HT-29 (cell line): ENCODE measurements at regions not wholly inside any gene's neighbourhood (a gene's known extent, or its start where the extent isn't known, plus 50 kb on each side); places are given as distances from the start of the nearest gene placed in this dataset.

ENCODE experiments used
- DNase-seq: peaks from one replicate; pipeline ENCODE4 v3.0.0-alpha.2; 2015; ENCODE audit warnings: low spot score

DNA sequence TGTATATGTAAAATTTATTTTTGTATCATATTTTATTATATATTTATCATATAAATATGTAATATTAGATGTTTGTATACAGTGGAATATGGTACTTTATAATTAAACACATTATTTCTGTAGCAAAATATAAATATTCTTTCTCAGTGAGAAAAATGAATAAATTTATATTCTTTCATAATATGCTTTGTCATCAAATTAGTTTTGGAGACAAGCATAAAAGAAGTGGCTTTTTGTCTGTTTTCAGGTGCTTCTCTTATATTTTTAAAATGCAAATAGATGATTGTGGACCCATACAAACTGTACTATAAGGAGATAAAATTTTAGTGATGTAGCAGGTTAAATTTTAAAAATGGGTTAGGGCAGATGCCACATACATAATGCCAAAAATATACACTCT lies 222.4 kb upstream of the CNTN5 start:
- no peak for DNase-seq

DNA sequence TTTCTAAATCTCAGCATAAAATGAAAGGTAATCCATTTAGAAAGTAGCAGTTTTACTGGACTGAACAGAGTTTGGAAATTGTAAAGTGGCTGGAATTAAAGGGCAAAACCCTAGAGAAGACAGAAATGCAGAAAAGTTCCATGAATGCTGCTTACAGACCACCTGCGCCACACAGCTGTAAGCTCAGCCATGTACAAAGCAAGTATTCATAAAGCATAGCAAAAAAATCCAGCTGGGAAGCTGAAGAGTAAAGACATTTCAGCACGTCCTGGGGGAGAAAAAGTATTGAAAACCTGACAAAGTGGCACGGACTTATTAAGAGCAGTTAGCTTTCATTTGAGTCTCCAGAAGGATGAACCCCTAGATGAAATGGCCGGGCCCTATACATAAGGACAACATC lies 220.1 kb upstream of the CNTN5 start:
- DNase-seq: no peak

DNA sequence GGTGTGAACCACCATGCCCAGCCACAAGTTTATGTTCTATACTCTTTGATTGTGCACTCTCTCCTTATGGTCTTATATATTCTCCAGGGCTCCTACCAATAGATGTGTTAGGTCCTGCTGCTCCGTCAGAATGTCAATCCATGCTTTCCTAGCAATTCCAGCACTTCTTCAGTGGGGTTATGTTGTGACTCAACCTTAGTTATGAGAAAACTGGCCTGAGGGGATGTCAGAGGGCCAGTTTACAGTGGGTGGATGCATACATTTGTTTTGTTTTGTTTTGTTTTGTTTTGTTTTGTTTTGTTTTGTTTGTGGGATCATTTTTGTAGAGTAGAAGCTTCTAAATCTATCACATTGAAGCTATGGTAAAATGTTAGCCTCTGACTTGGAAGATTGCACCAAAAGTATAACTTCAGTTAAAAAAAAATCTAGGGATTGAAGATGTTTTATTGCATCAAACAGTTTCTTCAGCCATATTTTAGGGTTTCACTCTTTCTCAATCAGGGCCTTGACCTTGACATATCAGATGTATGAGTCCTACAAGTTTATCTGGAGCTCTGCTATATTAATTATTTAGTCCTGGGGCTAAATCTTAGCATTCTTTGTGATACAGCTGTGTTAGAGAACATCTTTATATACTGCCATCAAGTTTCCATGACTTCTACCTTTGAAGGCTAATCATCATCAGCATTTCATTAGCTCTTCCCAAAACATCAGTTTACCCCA lies 191.6 kb upstream of the CNTN5 start:
- no peak for DNase-seq

DNA sequence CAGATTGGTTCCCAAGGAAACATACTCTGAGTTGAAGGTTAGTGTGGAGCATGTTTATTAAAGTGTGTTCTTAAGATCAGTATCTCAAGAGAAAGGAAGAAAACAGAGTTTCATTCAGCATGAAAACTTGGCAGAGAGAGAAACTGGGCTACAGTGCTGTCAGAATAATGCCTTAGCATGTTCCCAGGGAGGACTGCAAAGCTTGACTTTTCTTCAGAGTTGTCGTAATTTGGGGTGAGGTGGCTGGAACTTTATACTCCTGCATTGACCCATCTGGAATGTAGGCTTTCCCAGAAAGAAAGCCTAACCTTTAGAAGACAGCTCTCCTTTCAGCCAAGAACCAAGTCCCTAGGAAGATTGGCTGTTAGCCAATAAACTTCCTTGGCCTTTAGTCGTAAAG lies 190.8 kb upstream of the CNTN5 start:
- DNase-seq: no peak

DNA sequence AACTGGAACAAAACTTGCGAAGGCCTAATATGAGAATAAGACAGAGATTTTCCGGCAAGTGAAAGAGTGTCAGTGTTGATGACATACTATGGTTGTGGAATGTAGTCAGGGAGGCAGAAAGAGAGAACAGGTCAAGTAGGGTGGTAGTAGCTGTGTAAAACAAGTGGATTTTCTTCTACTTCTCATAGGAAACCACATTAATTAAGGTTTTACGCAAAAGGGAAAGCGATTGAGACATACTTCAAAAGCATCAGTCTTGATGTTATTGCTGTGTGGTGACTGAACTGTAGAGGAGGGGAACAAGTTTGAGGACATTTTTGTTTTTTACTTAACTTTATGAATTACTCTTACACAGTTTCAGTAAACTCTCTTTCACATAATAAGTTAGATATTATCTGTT lies 186.0 kb upstream of the CNTN5 start:
- no peak for DNase-seq

DNA sequence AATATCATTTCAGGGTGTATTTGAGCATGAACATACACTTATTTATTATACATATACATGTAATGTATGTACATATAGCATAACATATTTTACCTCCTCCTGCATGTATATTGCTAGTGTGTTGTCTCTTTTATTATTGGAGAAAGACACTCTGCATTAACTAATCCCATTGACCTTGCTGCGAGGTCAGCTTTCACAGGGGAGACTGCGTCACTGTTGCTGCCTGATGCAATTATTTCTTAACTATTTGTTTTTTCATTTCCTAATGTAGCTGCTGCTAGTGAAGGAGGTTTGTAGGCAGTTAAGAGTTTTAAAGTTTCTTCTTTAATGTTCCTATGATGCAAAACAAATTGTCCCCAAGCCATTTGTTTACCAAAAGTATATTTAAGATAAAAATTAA lies 185.4 kb upstream of the CNTN5 start:
- no peak for DNase-seq

DNA sequence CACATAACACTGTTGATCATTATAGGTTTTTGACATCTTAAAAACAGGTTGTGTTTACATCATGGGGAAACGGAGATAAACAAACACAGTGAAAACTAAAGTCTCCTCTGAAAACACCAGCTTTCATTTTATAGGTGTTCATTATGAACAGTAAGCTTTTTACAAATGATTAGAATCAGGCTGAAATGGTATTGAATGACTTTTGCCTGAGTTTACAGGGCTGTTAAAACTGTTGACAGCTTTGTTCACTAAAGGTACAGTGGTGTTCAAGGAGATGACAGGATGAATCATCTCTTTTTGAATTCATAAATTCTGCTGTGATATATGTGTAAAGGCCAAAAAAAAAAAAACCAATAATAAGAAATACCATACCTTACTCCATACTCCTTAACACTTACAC lies 184.6 kb upstream of the CNTN5 start:
- no peak for DNase-seq

DNA sequence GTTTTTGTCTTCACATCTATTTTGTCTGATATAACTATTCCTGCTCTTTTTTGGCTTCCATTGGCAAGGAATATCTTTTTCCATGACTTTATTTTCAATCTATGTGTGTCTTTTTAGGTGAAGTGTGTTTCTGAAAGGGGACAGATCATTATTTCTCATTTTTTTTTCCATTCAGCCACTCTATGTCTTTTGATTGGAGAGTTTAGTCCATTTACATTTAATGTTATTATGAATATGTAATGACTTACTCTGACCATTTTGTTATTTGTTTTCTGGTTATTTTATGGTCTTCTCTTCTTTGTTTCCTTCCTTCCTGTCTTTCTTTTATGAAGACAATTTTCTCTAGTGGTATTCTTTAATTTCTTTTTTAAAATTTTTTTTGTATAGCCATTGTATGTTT lies 178.6 kb upstream of the CNTN5 start:
- DNase-seq: no peak

DNA sequence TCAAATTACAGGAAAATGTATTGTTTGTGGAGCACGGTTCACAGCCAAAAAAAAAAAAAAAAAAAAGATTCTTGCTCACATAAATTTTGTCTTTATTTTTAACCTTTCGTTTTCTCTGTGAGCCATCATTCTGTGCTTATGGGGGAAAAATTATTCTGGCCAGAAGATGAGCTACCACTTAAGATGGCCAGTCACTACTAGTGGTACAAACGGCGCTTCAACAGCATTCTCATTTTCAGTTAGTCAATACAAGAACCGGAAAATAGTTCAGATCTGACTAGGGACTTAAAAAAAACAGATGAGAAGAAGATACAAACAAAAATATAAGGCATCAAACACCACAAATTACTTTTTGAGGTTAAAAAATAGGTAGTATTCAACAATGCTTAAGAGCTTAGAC lies 158.6 kb upstream of the CNTN5 start:
- DNase-seq: no peak

DNA sequence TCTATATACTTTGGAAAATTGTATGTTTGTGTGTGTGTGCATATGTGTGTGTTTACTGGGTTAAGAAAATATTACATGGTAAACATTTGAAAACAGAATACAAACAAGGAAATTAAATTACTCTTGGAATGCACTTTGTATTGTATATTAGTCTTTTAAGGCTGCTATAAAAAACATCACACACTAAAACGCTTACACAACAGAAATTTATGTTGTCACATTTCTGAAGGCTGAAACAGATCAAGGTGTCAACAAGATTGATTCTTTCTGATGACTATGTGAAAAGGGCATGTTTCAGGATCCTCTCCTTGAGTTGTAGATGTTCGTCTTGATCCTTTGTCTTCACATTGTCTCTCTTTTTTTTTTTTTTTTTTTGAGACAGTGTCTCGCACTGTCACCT lies 149.1 kb upstream of the CNTN5 start:
- DNase-seq: no peak

DNA sequence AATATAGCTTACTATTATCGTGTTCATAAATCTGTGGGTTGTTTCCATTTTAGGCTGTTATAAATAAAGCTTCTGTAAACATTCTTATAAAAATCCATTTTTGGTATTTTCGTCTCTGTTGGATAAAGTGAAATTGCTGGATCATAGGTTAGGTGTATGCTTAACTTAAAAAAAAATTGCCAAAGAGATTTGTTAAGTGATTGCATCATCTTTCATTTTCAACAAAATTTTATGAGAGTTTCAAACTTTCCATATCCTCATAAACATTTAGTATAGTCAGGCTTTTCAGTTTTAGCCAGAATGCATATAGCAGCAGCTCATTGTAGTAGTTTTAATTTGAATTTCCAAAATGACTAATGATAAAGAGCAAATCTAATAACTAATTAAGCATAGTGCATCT lies 146.7 kb upstream of the CNTN5 start:
- DNase-seq: no peak

DNA sequence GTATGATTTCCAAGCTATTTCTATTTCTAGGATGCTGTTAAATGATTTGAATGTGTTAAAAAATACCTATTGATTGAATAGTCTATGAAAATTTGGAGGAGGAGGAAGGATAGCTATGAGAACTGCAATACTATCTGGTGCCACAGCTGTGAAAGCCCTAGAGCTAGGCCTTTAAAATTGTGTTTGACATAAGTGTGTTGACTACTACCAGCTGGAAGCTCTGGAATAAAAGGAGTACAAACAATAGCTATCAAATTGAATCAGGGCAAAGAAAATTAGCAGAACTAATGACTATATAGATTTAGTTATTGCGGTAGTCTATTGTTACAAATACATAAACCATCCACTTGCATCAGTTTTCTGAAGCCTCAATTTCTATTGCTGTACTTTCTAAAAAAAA lies 124.8 kb upstream of the CNTN5 start:
- DNase-seq: no peak

DNA sequence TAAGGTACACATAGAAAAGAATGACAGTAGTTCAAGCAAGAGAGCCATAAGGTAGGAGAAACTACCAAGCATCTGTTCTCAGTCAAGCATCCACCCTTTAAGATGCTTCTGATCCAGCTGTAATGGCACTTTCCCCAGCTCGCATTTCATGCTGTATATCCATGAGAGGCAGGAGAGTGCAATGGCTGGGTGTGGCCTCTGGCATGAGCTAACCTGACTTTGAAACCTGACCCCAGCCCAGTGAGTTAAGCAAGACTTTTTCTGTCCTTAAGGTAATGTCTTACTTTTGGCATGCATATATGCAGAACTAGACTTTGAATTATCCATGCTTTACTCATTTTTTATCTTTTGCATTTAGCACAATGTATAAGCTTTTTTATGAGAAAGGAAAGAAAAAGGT lies 79.8 kb upstream of the CNTN5 start:
- DNase-seq: no peak

DNA sequence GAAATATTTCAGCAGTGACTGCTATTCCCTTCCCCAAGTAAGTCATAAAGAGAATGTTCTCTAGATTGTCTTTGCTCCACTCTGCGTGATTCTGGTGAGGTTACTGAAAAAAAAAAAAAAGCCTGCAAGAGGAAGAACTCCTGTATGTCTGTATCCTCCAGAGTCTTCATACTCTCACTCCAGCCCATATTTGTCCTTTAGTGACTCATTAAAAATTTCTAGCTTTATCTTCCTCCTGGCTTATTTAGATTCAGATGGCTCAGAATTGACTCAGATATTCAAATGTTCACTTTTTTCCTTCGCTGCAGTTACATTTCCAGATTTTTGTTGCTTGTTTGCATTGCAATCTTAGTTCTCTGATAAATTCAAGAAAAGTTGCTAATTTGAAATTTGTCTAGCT lies 76.3 kb upstream of the CNTN5 start:
- DNase-seq: no peak

DNA sequence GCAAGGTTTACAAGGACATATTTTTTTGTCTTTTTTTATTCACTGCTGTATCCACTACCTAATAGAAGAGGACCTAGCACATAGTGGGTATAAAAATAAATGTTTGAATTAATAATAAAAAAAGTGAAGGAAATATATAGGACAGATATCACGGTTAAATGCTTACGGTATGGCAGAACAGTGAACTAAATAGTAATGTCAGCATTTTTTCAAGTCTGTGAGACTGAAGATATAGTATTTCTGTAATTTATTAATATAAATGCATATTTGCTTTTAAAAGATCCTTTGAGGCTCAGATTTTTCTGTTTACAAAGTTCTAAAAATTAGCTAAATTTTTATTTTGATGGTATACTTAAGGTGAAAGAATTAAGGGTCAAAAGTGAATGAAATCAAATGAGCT lies 68.6 kb upstream of the CNTN5 start:
- no peak for DNase-seq

DNA sequence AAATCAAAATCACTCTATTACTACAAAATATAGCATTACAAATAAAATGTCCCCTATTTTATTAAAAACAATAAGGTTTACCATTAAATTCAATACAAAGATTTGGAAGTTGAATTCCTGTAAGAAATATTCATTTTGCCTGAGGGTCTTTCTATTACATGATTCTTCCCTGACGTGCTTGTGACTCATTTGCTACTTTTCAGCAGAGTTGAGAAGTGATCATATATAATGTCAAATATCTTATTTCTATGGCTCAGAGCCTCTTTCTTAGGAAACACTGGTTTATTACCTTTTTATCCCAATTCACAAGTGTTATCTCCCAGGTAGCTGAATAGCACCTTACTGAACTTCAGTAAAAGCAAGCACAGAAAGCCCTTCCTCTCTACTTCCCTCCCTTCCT lies 65.2 kb upstream of the CNTN5 start:
- DNase-seq: no peak

DNA sequence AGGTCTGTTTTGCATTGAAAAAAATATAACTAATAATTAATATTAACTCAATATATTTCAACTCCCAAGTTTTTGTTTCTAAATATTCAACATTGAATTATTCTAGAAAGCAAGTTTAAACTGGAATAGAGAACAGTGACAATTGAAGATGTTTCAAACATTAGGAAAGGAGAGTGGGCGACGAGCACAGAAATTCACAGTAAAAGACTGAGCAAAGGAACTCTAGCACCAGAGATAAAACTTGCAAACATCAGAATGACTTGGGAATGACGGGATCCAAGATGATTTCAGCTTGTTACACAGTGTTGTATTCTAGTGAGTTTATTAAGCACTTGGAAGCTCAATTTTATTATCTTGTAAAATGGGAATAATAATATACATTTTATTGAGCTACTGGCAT lies 56.6 kb upstream of the CNTN5 start:
- DNase-seq: no peak

DNA sequence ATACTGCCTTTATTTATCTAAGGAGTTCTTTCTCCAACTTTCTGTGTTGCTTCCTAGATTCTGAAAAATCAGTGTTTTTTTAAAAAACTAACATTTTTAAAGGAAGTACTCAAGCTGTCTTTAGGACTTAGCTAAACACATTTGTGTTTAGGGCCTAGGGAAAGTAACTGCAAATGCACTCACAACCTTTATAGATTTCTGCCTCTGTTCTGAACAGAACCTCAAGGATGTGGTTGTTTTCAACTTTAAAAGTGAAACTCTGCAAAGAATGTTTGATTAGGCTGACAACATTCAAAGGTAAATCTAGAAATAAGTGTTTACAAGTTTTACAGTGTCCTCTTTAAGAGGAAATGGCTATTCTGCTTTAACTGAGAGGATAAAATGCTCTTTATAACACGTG lies 55.4 kb upstream of the CNTN5 start:
- no peak for DNase-seq

DNA sequence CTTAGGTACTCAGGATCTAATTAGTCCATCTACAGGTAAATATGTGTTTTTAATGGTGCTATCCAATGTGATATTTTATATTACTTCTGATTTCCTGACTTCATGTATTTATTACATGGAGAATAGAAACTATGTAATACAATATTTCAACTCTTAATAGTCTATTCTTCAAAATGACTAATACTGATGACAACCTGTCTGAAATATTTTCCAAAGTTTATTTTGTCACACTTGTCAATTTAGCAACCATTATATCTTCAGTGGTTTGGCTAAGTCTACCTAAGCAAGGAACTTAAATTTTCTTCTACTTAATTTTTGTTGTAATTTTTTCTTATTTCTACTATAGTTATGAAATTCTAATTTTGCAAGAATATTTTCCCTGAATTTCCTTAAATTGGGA lies 55.0 kb upstream of the CNTN5 start:
- DNase-seq: no peak

DNA sequence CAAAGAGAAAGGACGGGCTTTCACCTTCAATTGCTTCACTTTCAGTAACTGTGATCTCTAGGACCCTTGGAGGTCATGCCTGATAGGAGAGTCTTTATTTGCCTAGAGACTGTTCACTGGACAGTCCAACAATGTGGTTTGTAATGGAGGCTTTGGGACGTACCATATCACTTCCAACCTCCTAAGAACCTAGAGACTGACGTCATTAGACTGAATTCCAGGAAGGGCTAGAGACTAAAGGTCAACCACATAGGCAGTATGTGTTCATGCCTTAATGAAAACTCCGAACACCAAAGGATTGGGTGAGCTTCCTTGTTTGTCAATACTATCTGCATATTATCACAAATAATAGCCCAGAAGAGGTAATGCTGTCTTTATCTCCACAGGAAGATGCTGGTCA lies 53.7 kb upstream of the CNTN5 start:
- no peak for DNase-seq
